ENCODE measurements at regions not wholly inside any gene's neighbourhood (a gene's known extent, or its start where the extent isn't known, plus 50 kb on each side); places are given as distances from the start of the nearest gene placed in this dataset.
A peak's percentile ranks its signal among the peaks of the same experiment; 100 is the strongest.

GRCh38 chr9:107177857-107178256 is 105.2 kb upstream of the RAD23B start:
- in situ Hi-C loops (cut with HindIII; ENCODE audit: low sequenced_read_pairs): no loop called here
- H3K4me3 ChIP-seq (ENCODE audit: low read depth, low read length): no peak overlapping the region
- no peak for TF ChIP-seq CTCF (IDR thresholded peaks at IDR 0.05; ENCODE audit: low read depth, low read length)
- no peak for DNase-seq (ENCODE audit: low read depth, low spot score)

- H3K4me3 ChIP-seq (ENCODE audit: low read depth, low read length): no peak overlapping the region
- no peak for TF ChIP-seq CTCF (IDR thresholded peaks at IDR 0.05; ENCODE audit: low read depth, low read length)
- in situ Hi-C loops (cut with HindIII; ENCODE audit: low sequenced_read_pairs): no loop called here
- no peak for DNase-seq (ENCODE audit: low read depth, low spot score)
These were observed 104.8 kb upstream of the RAD23B start for GRCh38 chr9:107178293-107178692.

GRCh38 chr9:107180206-107180605 is 102.9 kb upstream of the RAD23B start:
- no peak overlapping the region for H3K4me3 ChIP-seq (ENCODE audit: low read depth, low read length)
- in situ Hi-C loops (cut with HindIII; ENCODE audit: low sequenced_read_pairs): no loop called here
- no peak for DNase-seq (ENCODE audit: low read depth, low spot score)
- no peak for TF ChIP-seq CTCF (IDR thresholded peaks at IDR 0.05; ENCODE audit: low read depth, low read length)

- DNase-seq (ENCODE audit: low read depth, low spot score): no peak
- H3K4me3 ChIP-seq (ENCODE audit: low read depth, low read length): no peak overlapping the region
- in situ Hi-C loops (cut with HindIII; ENCODE audit: low sequenced_read_pairs): no loop called here
- TF ChIP-seq CTCF (IDR thresholded peaks at IDR 0.05; ENCODE audit: low read depth, low read length): no peak
These were observed 99.9 kb upstream of the RAD23B start for GRCh38 chr9:107183176-107183575.

- H3K4me3 ChIP-seq (ENCODE audit: low read depth, low read length): no peak overlapping the region
- in situ Hi-C loops (cut with HindIII; ENCODE audit: low sequenced_read_pairs): no loop called here
- no peak for DNase-seq (ENCODE audit: low read depth, low spot score)
- TF ChIP-seq CTCF (IDR thresholded peaks at IDR 0.05; ENCODE audit: low read depth, low read length): no peak
These were observed 94.7 kb upstream of the RAD23B start for GRCh38 chr9:107188376-107188775.

- in situ Hi-C loops (cut with HindIII; ENCODE audit: low sequenced_read_pairs): no loop called here
- TF ChIP-seq CTCF (IDR thresholded peaks at IDR 0.05; ENCODE audit: low read depth, low read length): no peak
- H3K4me3 ChIP-seq (ENCODE audit: low read depth, low read length): no peak overlapping the region
- DNase-seq (ENCODE audit: low read depth, low spot score): peak; percentile 71
These were observed 92.8 kb upstream of the RAD23B start for GRCh38 chr9:107190061-107190935.
